HK-2 (cell line): ENCODE measurements at regions not wholly inside any gene's neighbourhood (a gene's known extent, or its start where the extent isn't known, plus 50 kb on each side); places are given as distances from the start of the nearest gene placed in this dataset.

ENCODE experiments used
- DNase-seq: peaks from one replicate; pipeline ENCODE4 v3.0.0-alpha.2; 2018; ENCODE audit not compliant: unreplicated experiment

- no peak for DNase-seq
These were observed 77.6 kb downstream of the PCDH1 start for GRCh38 chr5:141800617-141801016.

GRCh38 chr5:141799507-141800167 is 78.6 kb downstream of the PCDH1 start:
- DNase-seq, result no peak

- no peak for DNase-seq
These were observed 80.8 kb downstream of the PCDH1 start for GRCh38 chr5:141797425-141797824.

- DNase-seq, result no peak
These were observed 82.8 kb downstream of the PCDH1 start for GRCh38 chr5:141795421-141795820.

- no peak for DNase-seq
These were observed 84.3 kb downstream of the PCDH1 start for GRCh38 chr5:141793881-141794280.

GRCh38 chr5:141793403-141793802 is 84.8 kb downstream of the PCDH1 start:
- DNase-seq, result no peak

GRCh38 chr5:141790630-141791029 is 87.6 kb downstream of the PCDH1 start:
- no peak for DNase-seq

- no peak for DNase-seq
These were observed 88.9 kb downstream of the PCDH1 start for GRCh38 chr5:141789330-141789729.

GRCh38 chr5:141788296-141788970 is 89.8 kb downstream of the PCDH1 start:
- DNase-seq, result no peak

- no peak for DNase-seq
These were observed 90.8 kb downstream of the PCDH1 start for GRCh38 chr5:141787376-141787775.

- DNase-seq, result no peak
These were observed 91.5 kb downstream of the PCDH1 start for GRCh38 chr5:141786700-141787099.

- no peak for DNase-seq
These were observed 92.5 kb downstream of the PCDH1 start for GRCh38 chr5:141785711-141786110.

- DNase-seq, result no peak
These were observed 93.1 kb downstream of the PCDH1 start for GRCh38 chr5:141785135-141785534.

GRCh38 chr5:141784529-141784928 is 93.7 kb downstream of the PCDH1 start:
- no peak for DNase-seq

- DNase-seq, result peak; percentile 6
These were observed 94.3 kb downstream of the PCDH1 start for GRCh38 chr5:141783947-141784296.

- DNase-seq, result peak; percentile 46
These were observed 94.9 kb downstream of the PCDH1 start for GRCh38 chr5:141783005-141783946.

- no peak for DNase-seq
These were observed 96.3 kb downstream of the PCDH1 start for GRCh38 chr5:141781910-141782309.

- DNase-seq, result no peak
These were observed 97.0 kb downstream of the PCDH1 start for GRCh38 chr5:141780952-141781781.

GRCh38 chr5:141780240-141780951 is 97.8 kb downstream of the PCDH1 start:
- DNase-seq, result no peak

GRCh38 chr5:141779503-141779973 is 97.5 kb upstream of the ARAP3 start:
- peak; percentile 57 for DNase-seq

- DNase-seq, result no peak
These were observed 96.7 kb upstream of the ARAP3 start for GRCh38 chr5:141778683-141779082.
